CD4-positive, alpha-beta memory T cell (primary cell): ENCODE measurements at regions not wholly inside any gene's neighbourhood (a gene's known extent, or its start where the extent isn't known, plus 50 kb on each side); places are given as distances from the start of the nearest gene placed in this dataset.

Experiments
- CTCF ChIA-PET: fragments of 350-600 bp; sonication (Branson Sonifier 250); formaldehyde crosslinking; loops from one replicate; lab custom pipeline; 2021; ENCODE audit warnings: inconsistent platforms; ENCODE audit not compliant: partially characterized antibody; lab: Charles Lee
- POLR2A ChIA-PET: fragments of 350-600 bp; sonication (Branson Sonifier 250); formaldehyde crosslinking; loops from one replicate; lab custom pipeline; 2021; ENCODE audit not compliant: partially characterized antibody; lab: Charles Lee
- DNase-seq, 5 donors: peaks; one replicate each; pipeline versions ENCODE4 v3.0.0 to v3.0.0-alpha.2; 2020 to 2022; ENCODE audit warnings: mixed read lengths in 1 of 5
- H3K27ac ChIP-seq: one replicate; pipeline ENCODE4 v1.7.0; 2013; ENCODE audit warnings: low read depth, low read length
- H3K27me3 ChIP-seq: 2 replicates; pipeline ENCODE4 v1.7.0; 2013; ENCODE audit warnings: mild to moderate bottlenecking, low read length, moderate library complexity; ENCODE audit not compliant: insufficient read depth
- H3K36me3 ChIP-seq: 2 replicates; pipeline ENCODE4 v1.7.0; 2013; ENCODE audit warnings: mild to moderate bottlenecking, low read length, moderate library complexity; ENCODE audit not compliant: insufficient read depth
- H3K4me1 ChIP-seq: 2 replicates; pipeline ENCODE4 v1.7.0; 2013; ENCODE audit warnings: mild to moderate bottlenecking, low read length, moderate library complexity; ENCODE audit not compliant: insufficient read depth
- H3K4me3 ChIP-seq, 2 donors: one replicate each; pipeline ENCODE4 v1.7.0; 2013; ENCODE audit warnings: low read length in 2 of 2, mild to moderate bottlenecking in 1 of 2
- H3K9me3 ChIP-seq, 2 donors: one replicate each; pipeline ENCODE4 v1.7.0; 2013; ENCODE audit warnings: low read length in 2 of 2, control low read depth in 1 of 2; ENCODE audit not compliant: control insufficient read depth in 1 of 2
- H3K27ac Mint-ChIP-seq, 7 donors: one replicate each; pipeline ENCODE4 v1.8.0; 2020 to 2021; ENCODE audit warnings: mixed read lengths in 7 of 7, mild to moderate bottlenecking in 6 of 7, inconsistent platforms in 3 of 7, moderate library complexity in 3 of 7
- H3K27me3 Mint-ChIP-seq, 2 donors: one replicate each; pipeline ENCODE4 v1.8.0; 2020 to 2021; ENCODE audit warnings: mixed read lengths in 2 of 2
- H3K36me3 Mint-ChIP-seq, 2 donors: one replicate each; pipeline ENCODE4 v1.8.0; 2020 to 2021; ENCODE audit warnings: mixed read lengths in 2 of 2, inconsistent platforms in 1 of 2, mild to moderate bottlenecking in 1 of 2
- H3K4me1 Mint-ChIP-seq, 4 donors: one replicate each; pipeline ENCODE4 v1.8.0; 2020 to 2021; ENCODE audit warnings: mixed read lengths in 4 of 4, mild to moderate bottlenecking in 1 of 4
- H3K4me3 Mint-ChIP-seq, 8 donors: one replicate each; pipeline ENCODE4 v1.8.0; 2020 to 2021; ENCODE audit warnings: mixed read lengths in 8 of 8, mild to moderate bottlenecking in 7 of 8, moderate library complexity in 6 of 8, inconsistent platforms in 3 of 8
- H3K9me3 Mint-ChIP-seq, 8 donors: one replicate each; pipeline ENCODE4 v1.8.0; 2020 to 2021; ENCODE audit warnings: mixed read lengths in 8 of 8, mild to moderate bottlenecking in 5 of 8, inconsistent platforms in 3 of 8, moderate library complexity in 1 of 8
- intact Hi-C: fragments of 100-400 bp; cut with micrococcal nuclease; formaldehyde crosslinking; loops from one replicate; pipeline ENCODE4 v1.15.1; 2023

DNA sequence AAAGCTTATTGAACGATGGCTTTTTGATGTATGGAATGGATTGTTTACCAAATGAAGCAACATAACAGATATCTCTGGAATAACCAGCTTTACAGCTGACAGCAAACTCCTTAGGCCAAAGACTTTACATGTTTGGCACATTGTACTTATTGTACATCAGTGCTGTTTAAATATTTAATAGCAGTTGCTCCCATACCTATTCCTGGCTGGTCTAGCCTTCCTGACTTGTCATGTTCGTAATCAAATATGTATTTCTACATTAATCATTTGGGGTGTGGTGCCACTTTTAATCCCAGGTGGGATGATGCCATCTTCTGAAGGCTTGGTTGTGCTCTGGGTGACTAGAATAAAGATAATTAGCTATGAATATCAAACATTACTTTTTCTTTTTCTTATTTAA, 67.4 kb upstream of the FRY start:
- Histone ChIP-seq H3K27me3 (no peaks in the 10 kb centered on the region), H3K4me1 (no peaks in the 10 kb centered on the region), H3K27ac (no peak overlapping the region), H3K4me3 (no peak overlapping the region), H3K36me3 (no peaks in the 10 kb centered on the region), H3K9me3 (no peaks in the 10 kb centered on the region)
- Mint-ChIP-seq H3K27me3 (peaks cover 2 to 10% of the 10 kb centered on the region in 2 donors), H3K27ac (peak overlapping the region in 1 of 7 donors; percentile 16), H3K4me1 (peaks cover 5 to 13% (median 6%) of the 10 kb centered on the region in 4 donors), H3K4me3 (no peak overlapping the region), H3K36me3 (peaks cover 4 to 20% of the 10 kb centered on the region in 2 donors), H3K9me3 (peaks cover 2 to 20% (median 11%) of the 10 kb centered on the region in 8 donors)
- CTCF ChIA-PET: no interaction called here
- POLR2A ChIA-PET: no interaction called here
- no peak for DNase-seq
- intact Hi-C loops: no loop called here

DNA sequence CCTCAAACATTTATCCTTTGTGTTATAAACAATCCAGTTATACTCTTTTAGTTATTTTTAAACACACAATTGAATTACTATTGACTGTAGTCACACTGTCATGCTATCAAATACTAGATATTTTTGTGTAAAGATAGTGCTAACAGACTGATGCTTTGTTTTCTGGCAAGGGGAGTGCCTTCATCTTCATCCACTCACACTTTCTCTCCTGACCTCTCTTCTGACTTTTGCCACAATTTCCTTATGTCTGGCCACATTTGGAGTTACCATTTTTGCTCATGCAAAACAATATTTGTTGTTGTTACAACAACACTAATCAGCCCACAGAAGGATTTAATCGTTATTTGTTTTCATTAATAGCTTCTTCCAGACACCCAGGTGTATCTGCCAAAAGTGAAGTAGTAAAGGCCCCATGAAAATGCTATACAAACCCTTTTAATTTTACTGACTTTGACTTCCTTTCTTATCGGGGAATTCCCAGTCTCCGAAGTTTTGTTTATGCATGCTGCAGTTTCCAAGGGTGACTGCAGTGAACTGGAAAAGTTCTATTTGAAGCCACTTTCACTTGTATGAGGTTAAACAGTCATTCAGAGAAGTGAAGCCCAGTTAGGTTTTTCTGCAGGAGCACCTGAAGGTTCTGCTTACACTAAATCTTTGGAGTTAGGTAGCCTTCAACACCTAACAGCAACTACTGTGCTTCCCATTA, 66.1 kb upstream of the FRY start:
- peak in 2 of 5 donors; percentile 20 to 22 for DNase-seq
- Mint-ChIP-seq H3K27ac (peak overlapping the region in 2 of 7 donors; percentile 4 to 35), H3K4me1 (peaks cover 5 to 13% (median 6%) of the 10 kb centered on the region in 4 donors), H3K4me3 (peak overlapping the region in 1 of 8 donors; percentile 5), H3K27me3 (peaks cover 2 to 10% of the 10 kb centered on the region in 2 donors), H3K9me3 (peaks cover 2 to 20% (median 11%) of the 10 kb centered on the region in 8 donors), H3K36me3 (peaks cover 4 to 20% of the 10 kb centered on the region in 2 donors)
- Histone ChIP-seq H3K9me3 (no peaks in the 10 kb centered on the region), H3K27ac (no peak overlapping the region), H3K4me3 (no peak overlapping the region), H3K36me3 (no peaks in the 10 kb centered on the region), H3K27me3 (no peaks in the 10 kb centered on the region), H3K4me1 (no peaks in the 10 kb centered on the region)
- ChIA-PET POLR2A (no interaction called here), CTCF (no interaction called here)
- intact Hi-C loops: no loop called here

DNA sequence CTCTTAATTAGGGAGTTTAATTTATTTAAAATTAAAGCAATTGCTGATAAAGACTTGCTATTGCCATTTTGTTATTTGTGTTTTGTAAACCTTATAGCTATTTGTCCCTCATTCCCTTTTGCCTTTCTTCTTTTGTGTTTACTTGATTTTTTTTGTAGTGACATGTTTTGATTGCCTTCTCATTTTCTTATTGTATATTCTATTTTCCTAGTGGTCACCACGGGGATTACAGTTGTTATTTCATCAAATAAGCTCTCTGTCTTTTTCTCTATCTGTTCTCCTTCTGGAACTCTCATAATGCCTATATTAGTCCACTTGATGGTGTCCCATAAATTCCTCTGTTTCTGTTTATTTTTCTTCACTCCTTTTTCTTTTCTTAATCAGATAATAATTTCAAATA, 64.4 kb upstream of the FRY start:
- no peaks in the 10 kb centered on the region for H3K36me3 ChIP-seq
- ChIA-PET CTCF (interaction anchor here (0.8 to 1.2 kb wide), 4 partner anchors 10 to 198 kb away, joined by 3 to 4 read pairs (median 4); no protein-coding TSS in a partner anchor), POLR2A (no interaction called here)
- no peaks in the 10 kb centered on the region for H3K27me3 ChIP-seq
- Mint-ChIP-seq H3K4me1 (peaks cover 5 to 13% (median 6%) of the 10 kb centered on the region in 4 donors), H3K36me3 (peaks cover 4 to 27% of the 10 kb centered on the region in 2 donors), H3K4me3 (no peak overlapping the region), H3K27me3 (peaks cover 2 to 10% of the 10 kb centered on the region in 2 donors), H3K27ac (no peak overlapping the region), H3K9me3 (peaks cover 2 to 20% (median 11%) of the 10 kb centered on the region in 8 donors)
- DNase-seq: no peak
- no peaks in the 10 kb centered on the region for H3K9me3 ChIP-seq
- no peak overlapping the region for H3K4me3 ChIP-seq
- intact Hi-C loops: no loop called here
- no peak overlapping the region for H3K27ac ChIP-seq
- no peaks in the 10 kb centered on the region for H3K4me1 ChIP-seq

DNA sequence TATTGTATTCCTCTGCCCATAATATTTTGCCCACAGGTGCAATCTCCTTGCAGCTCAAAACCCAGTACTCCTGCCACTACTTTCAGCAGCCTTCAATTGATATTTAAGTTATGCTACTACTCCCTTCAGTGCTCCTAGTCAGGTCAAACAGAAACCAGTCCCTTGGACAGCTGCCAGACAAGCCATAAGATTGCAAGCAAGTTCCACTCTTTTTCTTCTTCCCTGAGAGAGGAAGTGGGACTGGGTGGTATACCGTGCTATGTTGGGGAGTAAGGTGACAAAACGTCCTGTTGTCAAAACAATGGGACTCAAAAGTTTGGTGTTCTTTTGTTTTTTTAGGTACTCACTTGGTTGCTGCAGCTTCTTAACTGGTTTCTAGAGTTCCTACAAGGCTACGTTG, 63.1 kb upstream of the FRY start:
- CTCF ChIA-PET: no interaction called here
- Histone ChIP-seq H3K4me1 (no peaks in the 10 kb centered on the region), H3K27me3 (no peaks in the 10 kb centered on the region), H3K4me3 (no peak overlapping the region), H3K27ac (no peak overlapping the region), H3K36me3 (no peaks in the 10 kb centered on the region), H3K9me3 (no peaks in the 10 kb centered on the region)
- H3K4me1 Mint-ChIP-seq: peaks cover 4 to 13% (median 4%) of the 10 kb centered on the region in 4 donors
- intact Hi-C loops: no loop called here
- H3K9me3 Mint-ChIP-seq: peaks cover 2 to 20% (median 11%) of the 10 kb centered on the region in 8 donors
- H3K36me3 Mint-ChIP-seq: peaks cover 4 to 27% of the 10 kb centered on the region in 2 donors
- H3K27ac Mint-ChIP-seq: no peak overlapping the region
- DNase-seq: no peak
- H3K27me3 Mint-ChIP-seq: peaks cover 2 to 10% of the 10 kb centered on the region in 2 donors
- no peak overlapping the region for H3K4me3 Mint-ChIP-seq
- POLR2A ChIA-PET: no interaction called here

DNA sequence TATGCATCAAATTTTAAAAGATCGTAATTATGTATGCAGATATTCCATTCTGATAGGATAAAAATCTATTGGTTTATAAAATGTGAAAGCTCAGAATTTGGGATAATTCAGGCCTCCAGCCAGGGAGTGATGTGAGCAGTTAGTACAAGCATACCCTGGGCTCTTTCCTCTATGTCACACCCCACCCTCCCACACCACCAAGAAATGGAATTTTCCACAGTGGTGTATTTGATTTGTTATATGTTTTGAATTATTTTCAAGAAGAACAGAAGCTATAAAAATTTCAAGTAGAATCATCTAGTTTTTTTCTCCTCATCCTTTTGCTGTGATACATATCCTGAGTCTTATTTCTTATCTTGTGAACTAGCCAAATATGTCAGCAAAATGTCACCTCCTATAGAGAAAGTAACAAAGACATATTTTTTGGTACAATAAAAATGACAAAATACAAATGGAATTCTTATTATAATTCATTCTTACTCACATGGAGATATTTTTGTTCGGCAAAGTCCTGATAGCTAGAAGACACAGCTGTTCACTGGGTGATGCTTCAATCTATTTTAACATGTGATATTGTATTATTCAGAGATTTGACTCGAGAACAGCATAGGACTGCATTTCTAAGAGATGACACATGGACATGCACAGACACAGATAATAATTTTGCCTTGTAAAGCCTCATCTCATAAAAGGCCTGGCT, 61.2 kb upstream of the FRY start:
- Mint-ChIP-seq H3K4me3 (no peak overlapping the region), H3K36me3 (peaks cover 4 to 34% of the 10 kb centered on the region in 2 donors), H3K27me3 (peaks cover 2 to 9% of the 10 kb centered on the region in 2 donors), H3K4me1 (peaks cover 3 to 11% (median 3%) of the 10 kb centered on the region in 4 donors), H3K27ac (no peak overlapping the region), H3K9me3 (peaks cover 2 to 20% (median 11%) of the 10 kb centered on the region in 8 donors)
- Histone ChIP-seq H3K4me3 (no peak overlapping the region), H3K36me3 (no peaks in the 10 kb centered on the region), H3K4me1 (no peaks in the 10 kb centered on the region), H3K9me3 (no peaks in the 10 kb centered on the region), H3K27ac (no peak overlapping the region), H3K27me3 (no peaks in the 10 kb centered on the region)
- no peak for DNase-seq
- intact Hi-C loops: no loop called here
- CTCF ChIA-PET: interaction anchor here (1.3 kb wide), 1 partner anchor 31 kb away, joined by 3 read pairs; no protein-coding TSS in a partner anchor
- POLR2A ChIA-PET: no interaction called here

DNA sequence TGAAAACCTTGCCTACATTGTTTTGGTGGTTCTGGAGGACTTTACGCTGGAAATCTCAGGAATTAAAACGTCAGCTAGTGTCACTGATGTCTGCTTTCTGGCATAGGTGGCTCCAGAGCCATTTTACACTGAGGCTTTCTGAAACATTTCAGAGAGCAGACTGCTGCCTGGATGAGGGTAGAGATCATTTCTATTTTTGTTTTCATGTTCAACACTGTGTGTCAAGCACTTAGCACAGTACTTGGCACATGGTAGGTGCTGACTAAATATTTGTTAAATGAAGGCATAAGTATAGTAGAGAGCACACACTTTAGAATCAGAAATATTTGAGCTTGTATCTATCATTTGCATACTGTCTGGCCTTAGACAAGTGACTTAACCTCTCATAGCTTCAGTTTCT, 59.1 kb upstream of the FRY start:
- H3K4me1 ChIP-seq: no peaks in the 10 kb centered on the region
- ChIA-PET POLR2A (no interaction called here), CTCF (no interaction called here)
- H3K27ac ChIP-seq: no peak overlapping the region
- DNase-seq: no peak
- H3K4me3 ChIP-seq: no peak overlapping the region
- no peaks in the 10 kb centered on the region for H3K36me3 ChIP-seq
- H3K27ac Mint-ChIP-seq: no peak overlapping the region
- peaks cover 0 to 6% of the 10 kb centered on the region in 2 donors for H3K27me3 Mint-ChIP-seq
- H3K27me3 ChIP-seq: no peaks in the 10 kb centered on the region
- intact Hi-C loops: no loop called here
- peaks cover 3 to 22% of the 10 kb centered on the region in 2 donors for H3K36me3 Mint-ChIP-seq
- H3K4me1 Mint-ChIP-seq: peaks cover 0 to 7% (median under 1%) of the 10 kb centered on the region in 4 donors
- no peak overlapping the region for H3K4me3 Mint-ChIP-seq
- no peaks in the 10 kb centered on the region for H3K9me3 ChIP-seq
- peaks cover 2 to 7% (median 5%) of the 10 kb centered on the region in 8 donors for H3K9me3 Mint-ChIP-seq

DNA sequence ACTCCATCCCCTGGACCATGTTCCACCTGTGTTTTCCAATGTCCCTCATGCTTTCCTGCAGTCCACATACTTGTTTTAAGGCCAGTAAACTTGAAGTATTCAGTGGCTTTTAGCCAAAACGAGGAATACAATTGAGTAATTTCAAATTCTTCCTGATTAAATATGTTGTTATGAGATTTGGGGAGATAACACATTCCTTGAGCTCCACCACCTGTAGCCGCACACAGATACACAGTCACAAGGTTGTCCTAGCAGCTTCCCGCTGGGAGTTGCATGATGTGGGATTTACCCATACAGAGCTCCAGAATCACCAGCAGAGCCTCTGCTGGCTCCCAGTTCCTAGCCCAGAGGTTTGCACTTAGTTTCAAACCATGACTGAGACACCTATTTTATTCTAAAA, 53.6 kb upstream of the FRY start:
- Mint-ChIP-seq H3K27me3 (no peaks in the 10 kb centered on the region), H3K27ac (no peak overlapping the region), H3K36me3 (peaks cover 0 to 7% of the 10 kb centered on the region in 2 donors), H3K9me3 (no peaks in the 10 kb centered on the region), H3K4me3 (no peak overlapping the region), H3K4me1 (no peaks in the 10 kb centered on the region)
- Histone ChIP-seq H3K27me3 (no peaks in the 10 kb centered on the region), H3K36me3 (no peaks in the 10 kb centered on the region), H3K4me3 (no peak overlapping the region), H3K4me1 (no peaks in the 10 kb centered on the region), H3K27ac (no peak overlapping the region), H3K9me3 (no peaks in the 10 kb centered on the region)
- intact Hi-C loops: no loop called here
- no peak for DNase-seq
- POLR2A ChIA-PET: no interaction called here
- CTCF ChIA-PET: no interaction called here
